ENCODE measurements at regions not wholly inside any gene's neighbourhood (a gene's known extent, or its start where the extent isn't known, plus 50 kb on each side); places are given as distances from the start of the nearest gene placed in this dataset.

DNA sequence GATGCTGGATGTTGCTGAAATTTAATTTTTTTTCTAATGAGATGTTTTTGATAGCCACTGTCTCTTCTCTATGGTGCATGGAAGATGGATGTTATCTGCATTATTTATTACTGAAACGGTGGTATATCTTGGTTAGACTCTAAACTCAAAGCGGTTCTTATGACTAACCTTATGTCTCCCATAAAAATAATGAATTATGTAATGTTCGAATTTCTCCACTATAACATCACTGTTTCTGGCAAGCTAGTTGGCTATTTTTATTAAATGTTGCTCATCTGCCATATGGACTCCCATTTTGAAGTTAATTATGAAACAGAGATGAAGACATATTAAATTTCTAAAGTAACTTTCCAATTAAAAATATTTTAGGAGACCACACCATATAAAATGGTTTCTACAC lies 808.6 kb upstream of the ADGRL4 start:
- no peak overlapping the region for H3K4me3 ChIP-seq
- H3K9me3 ChIP-seq (replicated peaks): no peaks in the 10 kb centered on the region
- no peaks in the 10 kb centered on the region for H3K27me3 ChIP-seq (ENCODE audit: low read depth)
- no peak for DNase-seq
- no peak for TF ChIP-seq CTCF (IDR thresholded peaks at IDR 0.05; ENCODE audit: borderline replicate concordance)
- no peaks in the 10 kb centered on the region for H3K36me3 ChIP-seq
- H3K27ac ChIP-seq (replicated peaks): no peak overlapping the region
- intact Hi-C loops (cut with micrococcal nuclease): no loop called here
- no peaks in the 10 kb centered on the region for H3K4me1 ChIP-seq

DNA sequence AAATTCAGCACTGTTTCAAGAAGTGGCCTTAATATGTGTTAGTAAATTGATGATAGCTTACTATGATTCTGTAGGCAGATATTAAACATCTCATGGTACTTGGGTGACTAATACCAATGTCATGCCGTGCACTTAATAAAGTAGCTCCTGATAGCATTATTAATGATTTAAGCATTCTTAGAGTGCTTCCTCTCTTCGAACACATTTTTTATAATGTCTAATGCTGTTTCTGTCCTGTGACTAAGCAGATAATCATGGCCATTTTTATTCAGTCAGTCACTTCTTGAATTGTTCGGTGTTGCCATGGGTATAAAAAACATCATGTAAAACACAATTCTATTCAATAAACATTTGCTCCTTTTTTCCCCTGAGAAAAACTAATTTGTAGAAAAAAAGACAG lies 804.6 kb upstream of the ADGRL4 start:
- H3K4me1 ChIP-seq: no peaks in the 10 kb centered on the region
- peaks cover 8% of the 10 kb centered on the region for H3K9me3 ChIP-seq (replicated peaks)
- H3K27ac ChIP-seq (replicated peaks): no peak overlapping the region
- H3K36me3 ChIP-seq: no peaks in the 10 kb centered on the region
- H3K4me3 ChIP-seq: no peak overlapping the region
- no peak for DNase-seq
- TF ChIP-seq CTCF (IDR thresholded peaks at IDR 0.05; ENCODE audit: borderline replicate concordance): no peak
- no peaks in the 10 kb centered on the region for H3K27me3 ChIP-seq (ENCODE audit: low read depth)
- intact Hi-C loops (cut with micrococcal nuclease): no loop called here

DNA sequence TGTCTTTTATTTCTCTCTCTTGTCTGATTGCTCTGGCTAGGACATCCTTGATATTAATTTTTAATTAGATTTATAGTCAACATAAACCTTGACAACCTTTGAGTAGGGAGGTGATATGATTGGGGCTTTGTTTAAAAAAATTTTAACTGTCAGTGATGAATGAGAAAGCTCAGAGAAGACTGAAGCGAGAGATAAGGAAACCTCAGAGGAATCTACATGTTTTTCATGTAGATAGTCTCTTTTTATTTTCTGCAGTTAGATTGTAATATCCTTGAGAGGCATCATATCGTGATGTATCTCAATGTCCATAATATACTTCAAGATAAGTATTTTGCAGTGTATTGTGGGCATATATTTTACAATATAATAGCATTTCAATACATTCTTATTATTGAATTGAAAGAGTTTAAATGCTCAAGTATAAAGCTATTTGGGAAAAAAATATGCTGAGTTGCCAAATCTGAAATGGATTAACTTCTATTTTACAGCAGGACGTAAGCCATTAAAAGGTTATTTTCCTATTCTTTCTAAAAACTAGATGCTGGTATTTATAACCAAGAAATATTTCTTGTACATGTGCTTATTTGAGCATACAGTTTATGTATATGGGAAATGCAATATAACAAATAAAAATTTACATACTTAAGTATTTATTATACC lies 802.4 kb upstream of the ADGRL4 start:
- Histone ChIP-seq H3K9me3 (replicated peaks) (peaks cover 8% of the 10 kb centered on the region), H3K36me3 (no peaks in the 10 kb centered on the region), H3K4me1 (no peaks in the 10 kb centered on the region), H3K4me3 (no peak overlapping the region), H3K27me3 (ENCODE audit: low read depth) (no peaks in the 10 kb centered on the region), H3K27ac (replicated peaks) (no peak overlapping the region)
- no peak for TF ChIP-seq CTCF (IDR thresholded peaks at IDR 0.05; ENCODE audit: borderline replicate concordance)
- DNase-seq: no peak
- intact Hi-C loops (cut with micrococcal nuclease): no loop called here

GRCh38 chr1:79807816-79808215 lies 801.3 kb upstream of the ADGRL4 start:
- no peak for TF ChIP-seq CTCF (IDR thresholded peaks at IDR 0.05; ENCODE audit: borderline replicate concordance)
- Histone ChIP-seq H3K9me3 (replicated peaks) (peaks cover 8% of the 10 kb centered on the region), H3K27ac (replicated peaks) (no peak overlapping the region), H3K36me3 (no peaks in the 10 kb centered on the region), H3K27me3 (ENCODE audit: low read depth) (no peaks in the 10 kb centered on the region), H3K4me3 (no peak overlapping the region), H3K4me1 (no peaks in the 10 kb centered on the region)
- intact Hi-C loops (cut with micrococcal nuclease): no loop called here
- no peak for DNase-seq

DNA sequence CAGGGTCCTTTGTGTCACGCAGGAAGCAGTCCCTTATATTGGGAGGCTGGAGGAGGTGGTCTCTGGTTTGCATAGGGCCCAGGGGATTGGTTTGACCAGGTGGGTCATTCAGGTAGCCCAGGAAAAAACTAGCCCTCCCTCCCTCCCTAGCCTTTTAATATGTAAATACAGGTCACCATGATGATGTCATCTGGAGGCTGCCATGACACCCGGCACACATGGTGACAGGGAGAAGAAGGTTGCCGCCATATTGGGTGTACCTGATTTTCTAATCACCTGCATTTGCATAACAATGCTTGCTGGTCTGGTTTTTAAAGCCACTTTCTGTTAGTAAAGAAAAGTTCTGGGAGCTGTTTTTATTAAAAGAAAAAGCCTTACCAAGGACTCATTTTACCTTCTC lies 791.0 kb upstream of the ADGRL4 start:
- Histone ChIP-seq H3K4me3 (no peak overlapping the region), H3K27ac (replicated peaks) (no peak overlapping the region), H3K27me3 (ENCODE audit: low read depth) (no peaks in the 10 kb centered on the region), H3K36me3 (no peaks in the 10 kb centered on the region), H3K9me3 (replicated peaks) (peaks cover 27% of the 10 kb centered on the region), H3K4me1 (no peaks in the 10 kb centered on the region)
- no peak for TF ChIP-seq CTCF (IDR thresholded peaks at IDR 0.05; ENCODE audit: borderline replicate concordance)
- no peak for DNase-seq
- intact Hi-C loops (cut with micrococcal nuclease): no loop called here
